ENCODE measurements at regions not wholly inside any gene's neighbourhood (a gene's known extent, or its start where the extent isn't known, plus 50 kb on each side); places are given as distances from the start of the nearest gene placed in this dataset.

DNA sequence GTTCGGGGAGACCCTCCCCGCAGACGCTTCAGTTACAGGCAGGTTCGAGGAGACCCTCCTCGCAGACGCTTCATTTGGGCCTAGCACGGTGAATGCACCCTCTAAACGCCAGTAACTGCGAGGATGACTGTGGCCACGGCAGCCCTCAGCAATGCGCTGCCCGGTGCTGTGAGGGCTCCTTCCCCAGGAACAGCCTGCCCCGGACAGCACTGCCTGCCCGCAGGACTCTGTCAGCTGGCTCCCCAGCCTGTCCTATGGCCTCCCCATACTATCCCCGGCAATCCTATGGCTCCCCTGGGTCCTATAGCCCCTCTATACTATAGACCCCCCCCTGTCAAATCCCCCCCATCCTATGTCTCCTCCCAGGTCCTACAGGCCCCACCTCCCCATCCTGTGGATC, 238.9 kb downstream of the RBFOX3 start:
- no peak for DNase-seq (ENCODE audit: low spot score)
- no peaks in the 10 kb centered on the region for H3K36me3 ChIP-seq
- no peaks in the 10 kb centered on the region for H3K4me1 ChIP-seq (ENCODE audit: control insufficient read depth in 1 of 2, low read depth in 2 of 2)
- H3K27ac ChIP-seq, result no peak overlapping the region
- H3K27me3 ChIP-seq (replicated peaks; ENCODE audit: insufficient read depth), result no peaks in the 10 kb centered on the region
- H3K4me3 ChIP-seq, result no peak overlapping the region
- no peaks in the 10 kb centered on the region for H3K9me3 ChIP-seq
- ATAC-seq (ENCODE audit: insufficient number of reproducible peaks, low FRiP score, low read depth), result no peak
- TF ChIP-seq, protein P1, sequence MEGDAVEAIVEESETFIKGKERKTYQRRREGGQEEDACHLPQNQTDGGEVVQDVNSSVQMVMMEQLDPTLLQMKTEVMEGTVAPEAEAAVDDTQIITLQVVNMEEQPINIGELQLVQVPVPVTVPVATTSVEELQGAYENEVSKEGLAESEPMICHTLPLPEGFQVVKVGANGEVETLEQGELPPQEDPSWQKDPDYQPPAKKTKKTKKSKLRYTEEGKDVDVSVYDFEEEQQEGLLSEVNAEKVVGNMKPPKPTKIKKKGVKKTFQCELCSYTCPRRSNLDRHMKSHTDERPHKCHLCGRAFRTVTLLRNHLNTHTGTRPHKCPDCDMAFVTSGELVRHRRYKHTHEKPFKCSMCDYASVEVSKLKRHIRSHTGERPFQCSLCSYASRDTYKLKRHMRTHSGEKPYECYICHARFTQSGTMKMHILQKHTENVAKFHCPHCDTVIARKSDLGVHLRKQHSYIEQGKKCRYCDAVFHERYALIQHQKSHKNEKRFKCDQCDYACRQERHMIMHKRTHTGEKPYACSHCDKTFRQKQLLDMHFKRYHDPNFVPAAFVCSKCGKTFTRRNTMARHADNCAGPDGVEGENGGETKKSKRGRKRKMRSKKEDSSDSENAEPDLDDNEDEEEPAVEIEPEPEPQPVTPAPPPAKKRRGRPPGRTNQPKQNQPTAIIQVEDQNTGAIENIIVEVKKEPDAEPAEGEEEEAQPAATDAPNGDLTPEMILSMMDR (IDR thresholded peaks at IDR 0.05), result no peak

- Histone ChIP-seq H3K9me3 (no peaks in the 10 kb centered on the region), H3K4me1 (ENCODE audit: control insufficient read depth in 1 of 2, low read depth in 2 of 2) (no peaks in the 10 kb centered on the region), H3K27me3 (replicated peaks; ENCODE audit: insufficient read depth) (no peaks in the 10 kb centered on the region), H3K4me3 (no peak overlapping the region), H3K27ac (no peak overlapping the region), H3K36me3 (no peaks in the 10 kb centered on the region)
- ATAC-seq (ENCODE audit: insufficient number of reproducible peaks, low FRiP score, low read depth) (no peak), DNase-seq (ENCODE audit: low spot score) (no peak)
- TF ChIP-seq, protein P1 (IDR thresholded peaks at IDR 0.05), result no peak
Measured at GRCh38 chr17:79370594-79370993, 240.3 kb downstream of the RBFOX3 start.

GRCh38 chr17:79370126-79370525, 240.7 kb downstream of the RBFOX3 start:
- Histone ChIP-seq H3K4me3 (no peak overlapping the region), H3K36me3 (no peaks in the 10 kb centered on the region), H3K9me3 (no peaks in the 10 kb centered on the region), H3K27ac (no peak overlapping the region), H3K4me1 (ENCODE audit: control insufficient read depth in 1 of 2, low read depth in 2 of 2) (no peaks in the 10 kb centered on the region), H3K27me3 (replicated peaks; ENCODE audit: insufficient read depth) (no peaks in the 10 kb centered on the region)
- DNase-seq (ENCODE audit: low spot score), result no peak
- TF ChIP-seq, protein P1 (IDR thresholded peaks at IDR 0.05), result no peak
- ATAC-seq (ENCODE audit: insufficient number of reproducible peaks, low FRiP score, low read depth), result no peak

GRCh38 chr17:79369532-79369931, 241.3 kb downstream of the RBFOX3 start:
- no peaks in the 10 kb centered on the region for H3K4me1 ChIP-seq (ENCODE audit: control insufficient read depth in 1 of 2, low read depth in 2 of 2)
- no peak overlapping the region for H3K27ac ChIP-seq
- TF ChIP-seq, protein P1 (IDR thresholded peaks at IDR 0.05), result no peak
- DNase-seq (ENCODE audit: low spot score) (no peak), ATAC-seq (ENCODE audit: insufficient number of reproducible peaks, low FRiP score, low read depth) (no peak)
- H3K9me3 ChIP-seq, result no peaks in the 10 kb centered on the region
- H3K36me3 ChIP-seq, result no peaks in the 10 kb centered on the region
- H3K4me3 ChIP-seq, result no peak overlapping the region
- H3K27me3 ChIP-seq (replicated peaks; ENCODE audit: insufficient read depth), result no peaks in the 10 kb centered on the region

- DNase-seq (ENCODE audit: low spot score) (no peak), ATAC-seq (ENCODE audit: insufficient number of reproducible peaks, low FRiP score, low read depth) (no peak)
- Histone ChIP-seq H3K27me3 (replicated peaks; ENCODE audit: insufficient read depth) (no peaks in the 10 kb centered on the region), H3K36me3 (no peaks in the 10 kb centered on the region), H3K27ac (no peak overlapping the region), H3K4me1 (ENCODE audit: control insufficient read depth in 1 of 2, low read depth in 2 of 2) (no peaks in the 10 kb centered on the region), H3K9me3 (no peaks in the 10 kb centered on the region), H3K4me3 (no peak overlapping the region)
- TF ChIP-seq, protein P1 (IDR thresholded peaks at IDR 0.05), result no peak
Measured at GRCh38 chr17:79369001-79369400, 241.8 kb downstream of the RBFOX3 start.

Data from thoracic aorta (tissue), 2 donors.